SW480 (cell line): ENCODE measurements at regions not wholly inside any gene's neighbourhood (a gene's known extent, or its start where the extent isn't known, plus 50 kb on each side); places are given as distances from the start of the nearest gene placed in this dataset.
A peak's percentile ranks its signal among the peaks of the same experiment; 100 is the strongest.
"Not testable (repeated sequence)": the region's sequence is repeated elsewhere in the genome, so short reads cannot be mapped to it uniquely, and the experiment has no call there.

Experiments used
- DNase-seq: peaks from one replicate; pipeline ENCODE4 v3.0.0-alpha.2; 2016; ENCODE audit warnings: low spot score

DNA sequence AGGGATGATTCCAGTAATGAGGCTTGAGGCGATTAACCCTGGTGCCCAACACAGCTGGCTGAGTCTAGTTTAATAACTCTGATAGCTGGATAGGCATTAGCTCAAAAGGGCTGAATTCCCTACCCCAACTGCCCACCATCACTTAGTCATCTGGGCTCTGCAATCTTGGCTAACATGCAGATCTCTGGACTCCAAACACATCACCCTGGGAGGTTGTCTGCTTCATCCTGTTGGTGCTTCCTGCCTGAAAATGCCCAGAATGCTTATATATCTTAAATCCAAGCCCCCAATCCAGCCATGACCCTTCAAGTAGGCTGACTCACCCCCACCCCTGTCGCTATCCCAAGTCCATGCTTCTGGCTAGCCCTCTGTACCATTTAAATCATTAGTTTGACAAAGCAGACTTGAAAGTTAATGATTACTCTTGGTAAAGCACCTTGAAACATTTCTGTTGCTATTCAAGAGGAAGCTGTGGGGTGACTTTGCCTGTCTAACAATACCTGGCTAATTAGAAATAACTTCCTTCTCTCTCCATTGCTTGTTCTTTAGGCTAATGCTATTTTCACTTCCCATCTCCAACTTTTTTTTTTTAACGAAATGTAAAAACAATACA is 107.0 kb upstream of the RORA start:
- no peak for DNase-seq

DNA sequence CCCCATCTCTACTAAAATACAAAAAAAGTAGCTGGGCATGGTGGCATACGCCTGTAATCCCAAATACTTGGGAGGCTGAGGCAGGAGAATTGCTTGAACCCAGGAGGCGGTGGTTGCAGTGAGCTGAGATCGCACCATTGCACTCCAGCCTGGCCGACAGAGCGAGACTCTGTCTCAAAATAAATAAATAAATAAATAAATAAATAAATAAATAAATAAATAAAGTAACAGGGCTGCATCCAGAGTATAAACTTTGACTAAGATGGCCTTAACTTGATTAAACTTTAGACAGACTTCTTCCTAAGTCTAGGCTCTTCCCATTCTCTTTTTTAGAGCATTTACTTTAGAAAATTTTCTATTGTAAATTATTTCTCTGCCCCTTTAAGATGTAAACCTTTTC is 105.6 kb upstream of the RORA start:
- not testable (repeated sequence) for DNase-seq

DNA sequence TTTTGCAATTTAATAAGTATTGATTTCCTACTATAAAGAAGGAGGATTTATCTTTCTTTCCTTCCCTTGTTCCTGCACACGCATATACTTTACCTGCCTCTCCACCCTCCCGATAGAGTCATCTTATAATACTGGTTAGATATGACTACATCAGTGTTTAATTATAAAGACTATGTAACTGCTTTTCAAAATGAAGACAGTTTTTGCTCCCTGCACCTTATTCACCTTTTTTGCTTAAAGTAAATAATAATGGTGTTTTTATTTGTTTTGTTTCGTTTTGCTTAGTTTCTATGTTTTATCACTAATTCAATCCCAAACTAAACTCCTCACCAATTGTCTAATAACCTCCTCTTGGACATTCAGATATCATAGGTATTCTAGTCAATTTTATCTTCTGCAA is 101.9 kb upstream of the RORA start:
- DNase-seq: no peak

DNA sequence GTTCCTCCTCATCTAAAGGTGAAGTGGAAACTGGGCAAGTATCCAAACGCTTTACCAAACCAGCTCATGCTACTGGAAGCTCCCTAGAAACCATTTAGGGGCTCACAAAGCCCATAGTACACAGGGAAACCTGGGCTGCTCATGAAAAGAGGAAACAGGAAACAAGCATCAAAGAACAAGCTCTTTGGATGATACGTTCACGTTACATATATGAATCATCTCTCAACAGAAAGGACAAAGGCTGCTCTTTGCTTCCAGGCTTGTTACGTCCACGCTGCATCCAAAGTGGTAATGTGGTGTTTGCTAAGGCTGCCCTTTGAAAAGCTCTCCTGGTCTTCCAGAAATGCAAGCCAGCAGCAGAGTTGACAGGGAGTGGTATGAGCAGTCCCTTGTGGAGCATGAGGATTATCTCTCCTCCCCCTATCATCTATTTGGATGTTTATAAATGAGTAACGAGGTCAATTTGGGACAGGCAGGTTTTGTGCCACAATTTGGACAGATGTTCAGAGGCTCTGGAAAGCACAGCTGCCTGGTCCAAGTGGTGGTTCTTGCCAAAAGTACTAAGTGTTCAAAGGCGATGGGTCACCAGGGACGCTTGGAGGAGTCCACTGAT is 98.0 kb upstream of the RORA start:
- DNase-seq: peak; percentile 66

DNA sequence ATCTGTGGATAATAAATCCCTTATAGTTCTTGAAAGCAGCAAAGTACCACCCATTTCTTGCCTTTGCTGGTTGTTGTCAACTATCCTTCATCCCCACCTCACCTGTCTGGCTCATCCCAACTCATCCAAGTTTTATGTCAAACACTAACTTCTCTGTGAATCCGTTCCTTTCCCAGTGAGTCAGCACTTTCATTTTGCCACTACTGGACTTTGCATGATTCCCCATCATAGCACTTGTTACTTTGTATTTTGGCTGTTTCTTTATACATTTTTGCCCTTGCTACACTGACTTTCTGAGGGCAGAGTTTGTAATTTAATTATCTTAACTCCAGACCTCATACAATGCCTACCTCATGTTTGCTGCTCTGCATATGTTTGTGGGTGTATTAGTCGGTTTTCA is 90.8 kb upstream of the RORA start:
- no peak for DNase-seq

DNA sequence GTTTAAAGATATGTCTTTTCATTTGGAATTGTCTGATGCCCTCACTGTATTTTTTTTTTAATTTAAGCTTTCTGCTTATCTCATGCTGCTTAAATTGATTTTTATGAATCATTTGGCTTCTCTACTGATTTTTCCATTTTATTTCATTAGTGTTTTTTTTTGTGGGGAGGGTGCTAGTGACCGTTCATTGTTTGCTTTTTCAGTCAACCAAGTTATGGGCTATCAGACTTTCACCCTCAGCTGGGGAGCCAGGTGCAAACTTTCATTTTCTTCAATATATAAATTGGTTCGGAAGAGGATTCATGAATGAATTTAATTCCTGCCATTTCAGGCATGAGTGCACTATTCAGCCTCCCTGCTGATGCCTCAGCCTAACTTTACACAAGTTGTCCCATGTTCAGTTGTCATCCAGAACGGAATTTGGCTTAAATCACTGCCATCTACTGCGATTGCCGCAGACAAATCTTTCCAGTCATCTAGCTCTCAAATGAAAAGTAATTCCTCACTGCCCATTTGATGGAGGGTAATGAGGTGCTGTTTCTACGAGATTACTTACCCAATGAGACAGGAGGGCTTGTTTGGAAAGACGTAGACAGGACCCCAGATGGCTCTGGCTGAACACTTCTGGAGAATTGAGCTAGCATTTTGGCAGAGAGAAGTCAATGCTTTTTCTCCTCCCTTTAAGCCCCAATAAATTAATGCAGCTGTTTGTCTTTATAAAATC is 89.9 kb upstream of the RORA start:
- no peak for DNase-seq

DNA sequence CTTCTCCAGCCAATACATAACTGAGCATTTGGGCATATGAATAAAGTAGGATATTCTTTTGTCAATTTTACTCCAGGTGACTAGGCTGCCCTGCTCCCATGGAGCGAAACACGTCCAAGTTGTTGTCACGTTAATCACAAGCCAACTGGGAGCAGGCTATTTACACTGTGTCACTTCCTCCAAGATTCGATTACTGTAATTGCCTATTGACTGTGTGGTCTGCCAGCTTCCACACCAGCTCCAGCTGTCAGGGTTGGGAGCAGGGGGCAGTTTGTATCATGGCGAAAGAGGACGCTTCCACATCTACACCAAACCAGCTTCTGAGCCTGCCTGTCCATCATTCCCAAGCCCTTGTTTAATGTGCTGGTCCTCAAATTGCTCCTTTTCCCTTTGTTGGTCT is 89.2 kb upstream of the RORA start:
- no peak for DNase-seq

DNA sequence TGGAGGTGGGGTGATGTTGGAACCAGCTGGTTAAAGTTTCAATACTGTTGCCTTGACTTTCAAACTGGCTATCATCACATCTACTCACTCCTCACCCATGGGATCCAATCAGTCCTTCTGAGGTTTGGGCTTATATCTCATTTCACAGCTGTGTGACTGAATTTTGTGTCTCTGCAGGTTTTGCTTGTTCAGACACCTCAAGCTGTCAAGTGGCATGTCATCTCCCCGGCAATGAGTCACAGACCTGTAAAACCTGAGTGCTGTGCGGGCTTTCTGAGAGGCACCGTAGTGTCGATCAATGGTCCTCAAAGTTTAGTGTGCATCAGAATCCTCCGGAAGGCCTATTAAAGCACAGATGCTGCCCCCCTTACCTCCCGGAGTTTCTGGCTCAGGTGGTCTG is 86.4 kb upstream of the RORA start:
- no peak for DNase-seq

DNA sequence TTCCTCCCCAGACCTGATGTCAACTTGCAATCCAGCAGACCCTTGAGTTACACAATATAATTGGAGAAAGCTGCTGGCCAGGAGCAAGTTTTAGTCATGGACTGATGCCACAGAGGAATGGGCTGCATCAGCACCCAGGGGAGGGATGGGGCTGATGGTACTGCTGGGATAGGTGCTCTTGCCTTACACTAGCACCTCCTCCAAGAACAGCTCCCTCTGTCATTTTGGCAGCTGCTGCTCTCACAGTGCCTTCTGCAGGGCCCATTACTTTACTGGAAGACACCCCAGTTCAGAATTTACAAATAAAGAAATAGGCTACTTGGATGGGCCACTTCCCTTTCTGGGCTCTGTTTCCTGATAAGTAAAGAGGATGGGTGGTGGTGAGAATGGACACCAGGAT is 85.3 kb upstream of the RORA start:
- no peak for DNase-seq

DNA sequence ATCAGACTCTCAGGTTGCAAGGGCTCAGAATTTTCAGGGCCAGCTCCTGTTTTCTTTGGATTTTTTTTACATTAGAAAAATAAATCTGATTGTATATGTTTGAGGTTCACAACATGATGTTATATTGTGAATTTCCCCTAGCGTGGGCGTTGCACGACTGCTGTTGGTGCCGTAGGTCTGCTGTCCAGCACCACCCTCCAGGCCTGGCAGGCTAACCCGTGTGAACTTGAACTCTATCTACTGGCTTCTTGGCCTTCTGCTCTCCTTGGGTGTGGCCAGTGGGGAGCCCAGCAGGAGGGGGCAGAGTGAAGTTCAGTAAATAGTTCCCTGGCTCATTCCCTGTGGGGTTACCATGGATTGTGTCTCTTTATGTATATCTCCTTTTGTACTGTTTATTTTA is 80.5 kb upstream of the RORA start:
- no peak for DNase-seq

DNA sequence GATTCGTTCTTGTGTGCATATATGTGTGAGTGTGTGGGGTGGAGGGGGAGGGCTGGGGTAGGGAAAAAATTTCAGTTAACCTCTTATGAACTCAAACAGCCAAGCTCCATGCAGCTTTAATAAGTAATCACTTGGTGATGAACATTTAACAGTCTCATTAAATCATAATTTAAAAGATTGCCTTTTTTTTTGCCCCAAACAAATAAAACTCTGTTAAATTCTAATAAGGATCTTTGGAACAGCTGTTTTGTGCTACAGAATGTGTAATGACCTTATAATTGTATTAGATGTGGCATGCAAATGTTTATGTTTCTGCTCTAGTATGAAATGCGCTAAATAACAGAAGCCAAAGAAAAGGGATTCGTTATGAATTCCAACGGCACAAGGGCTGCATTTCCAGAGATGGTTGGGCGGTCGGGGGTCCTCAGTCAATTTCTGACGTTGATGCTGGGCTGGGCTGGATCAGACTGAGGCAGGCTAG is 80.0 kb upstream of the RORA start:
- DNase-seq: no peak

DNA sequence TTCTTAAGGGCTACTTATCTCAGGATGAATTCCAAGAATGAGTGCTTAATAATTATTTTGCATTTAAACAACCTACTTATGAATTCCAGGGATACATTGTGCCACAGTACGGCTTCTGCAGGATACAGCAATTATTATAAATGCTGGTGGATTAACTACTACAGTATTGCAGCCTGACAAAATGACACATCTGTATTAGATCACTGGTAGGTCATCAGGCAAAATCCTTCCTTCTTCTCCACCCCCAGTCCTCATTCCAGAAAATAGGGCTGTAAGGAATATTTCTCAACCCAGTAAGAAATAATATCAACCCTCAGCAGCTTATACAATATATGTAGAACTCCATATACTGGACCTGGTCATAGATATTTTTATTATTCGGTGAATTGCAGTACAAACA is 79.3 kb upstream of the RORA start:
- DNase-seq: no peak

DNA sequence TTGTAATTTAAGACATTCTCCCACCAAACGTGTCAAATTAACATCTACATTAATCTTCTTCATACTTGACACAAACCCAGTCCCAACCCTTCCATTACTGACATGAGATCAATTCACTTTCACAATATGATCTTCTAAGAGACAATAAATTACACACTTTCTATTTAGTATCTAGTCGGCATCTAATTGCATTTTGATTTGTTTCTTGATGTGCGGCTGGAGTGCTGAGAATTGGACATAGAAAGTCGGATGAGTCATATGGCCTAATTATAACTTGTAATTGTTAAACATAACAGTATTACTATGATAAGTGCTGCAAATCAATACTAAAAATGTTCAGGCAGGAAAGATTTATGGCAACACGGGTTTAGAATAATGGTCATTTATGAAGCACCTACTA is 78.4 kb upstream of the RORA start:
- no peak for DNase-seq

DNA sequence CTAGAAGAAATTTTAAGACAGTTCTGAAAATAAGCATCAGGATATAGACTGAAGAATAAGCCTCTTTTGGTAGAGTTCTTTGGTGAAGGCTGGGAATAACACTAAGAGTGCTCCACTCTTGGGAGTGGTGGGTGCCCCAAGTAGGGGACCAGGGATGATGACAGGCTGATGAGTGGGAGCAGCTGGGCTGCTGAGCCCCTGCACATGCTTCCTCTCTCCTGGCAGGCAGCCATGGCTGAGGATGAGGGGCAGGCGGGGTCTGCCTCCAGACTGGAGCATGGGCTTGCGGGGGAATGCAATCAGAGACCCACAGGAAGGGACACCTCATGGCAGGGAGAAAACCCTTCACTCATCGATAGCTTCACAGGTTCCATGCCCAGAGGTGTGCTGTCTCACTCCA is 72.6 kb upstream of the RORA start:
- no peak for DNase-seq

DNA sequence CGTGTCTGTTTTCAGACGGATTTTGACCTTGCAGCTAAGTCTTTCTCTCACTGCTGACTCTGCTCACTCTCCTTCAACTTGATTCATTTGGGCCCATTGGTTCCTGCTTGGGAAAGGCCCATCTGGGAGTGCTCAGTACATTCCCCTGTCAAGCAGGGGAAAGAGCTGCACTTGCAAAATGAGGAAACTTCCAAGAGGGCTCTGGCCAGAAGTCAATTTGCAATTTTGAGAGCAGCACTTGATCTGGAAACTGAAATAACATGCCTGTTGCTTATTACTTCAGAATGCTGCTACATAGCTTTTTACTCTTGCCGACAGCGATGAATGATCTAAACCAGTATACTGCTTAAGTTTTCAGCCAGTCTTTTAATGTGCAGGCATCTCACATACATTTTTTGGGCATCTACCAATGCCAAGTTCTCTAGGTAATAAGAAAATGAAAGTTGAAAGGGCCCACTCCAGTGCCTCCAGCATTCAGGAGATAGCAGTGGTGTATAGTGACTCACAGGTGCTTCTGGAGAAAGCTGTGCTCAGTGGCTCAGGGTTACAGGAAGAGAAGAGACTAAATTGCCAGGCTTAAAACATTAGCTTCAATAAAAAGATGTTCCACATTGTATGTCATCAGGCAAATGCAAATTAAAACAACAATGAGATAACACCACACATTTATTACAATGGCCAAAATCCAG is 70.1 kb upstream of the RORA start:
- DNase-seq: no peak

DNA sequence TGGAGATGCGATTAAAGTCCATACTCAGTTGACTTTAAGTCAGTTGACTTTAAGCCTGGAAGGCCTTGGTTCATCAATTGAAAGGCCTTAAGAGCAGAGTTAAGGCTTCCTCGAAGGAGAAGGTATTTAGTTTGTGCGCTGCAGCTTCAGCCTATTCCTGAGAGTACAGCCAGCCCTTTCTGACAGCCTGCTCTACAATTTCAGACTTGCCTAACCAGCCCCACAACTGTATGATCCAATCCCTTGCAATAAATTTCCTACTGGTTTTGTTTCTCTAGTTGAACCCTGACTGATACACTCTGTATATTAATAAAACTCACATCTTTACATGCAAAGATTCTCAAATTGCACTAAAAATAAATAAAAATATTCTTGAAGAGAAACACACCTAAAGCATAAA is 66.1 kb upstream of the RORA start:
- no peak for DNase-seq

DNA sequence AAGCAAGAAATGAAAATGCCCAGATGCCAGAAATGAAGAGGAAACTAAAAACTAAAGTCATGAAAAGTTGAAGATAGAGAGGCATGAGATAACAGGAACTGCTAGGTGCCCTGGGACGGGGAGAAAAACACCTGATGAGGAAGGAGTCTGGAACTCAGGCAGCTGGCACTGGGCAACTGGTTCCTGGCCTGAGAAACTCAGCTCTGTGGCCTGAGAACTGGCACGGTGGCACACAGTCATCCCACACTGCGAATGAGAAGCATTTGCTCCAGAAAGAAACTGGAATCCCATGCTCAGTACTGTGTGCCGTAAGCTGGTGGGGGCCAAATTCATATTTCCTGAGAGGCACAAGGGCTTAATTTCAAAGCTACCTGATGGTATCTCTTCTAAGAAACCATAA is 53.6 kb upstream of the RORA start:
- DNase-seq: no peak

DNA sequence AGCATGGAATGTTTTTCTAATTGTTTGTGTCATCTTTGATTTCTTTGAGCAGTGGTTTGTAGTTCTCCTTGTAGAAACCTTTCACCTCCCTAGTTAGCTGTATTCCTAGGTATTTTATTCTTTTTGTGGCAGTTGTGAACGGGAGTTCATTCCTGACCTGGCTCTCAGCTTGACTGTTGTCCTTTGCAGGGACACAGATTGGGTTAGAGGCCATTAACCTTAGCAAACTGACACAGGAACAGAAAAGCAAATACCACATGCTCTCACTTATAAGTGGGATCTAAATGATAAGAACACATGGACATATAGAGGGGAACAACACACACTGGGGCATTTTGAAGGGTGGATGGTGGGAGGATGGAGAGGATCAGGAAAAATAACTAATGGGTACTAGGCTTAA is 52.2 kb upstream of the RORA start:
- no peak for DNase-seq
